Lower leg skin (tissue), 4 donors: ENCODE measurements at regions not wholly inside any gene's neighbourhood (a gene's known extent, or its start where the extent isn't known, plus 50 kb on each side); places are given as distances from the start of the nearest gene placed in this dataset.
"Not testable (repeated sequence)": the region's sequence is repeated elsewhere in the genome, so short reads cannot be mapped to it uniquely, and the experiment has no call there.

ENCODE experiments used
- DNase-seq, 2 donors: peaks; one replicate each; pipeline ENCODE4 v3.0.0-alpha.2; 2019; ENCODE audit warnings: low spot score in 2 of 2
- H3K4me3 ChIP-seq: fragments of 200-600 bp; sonication (generic); 2 replicates; pipeline ENCODE4 v1.5.1; 2017; ENCODE audit warnings: mild to moderate bottlenecking, low read depth; ENCODE audit not compliant: poor library complexity, severe bottlenecking
- CTCF ChIP-seq, 3 donors: fragments of 450-650 bp; IDR thresholded peaks; one replicate each; pipeline ENCODE4 v1.5.1; 2016; ENCODE audit warnings: antibody characterized with exemption in 3 of 3, mild to moderate bottlenecking in 3 of 3, moderate library complexity in 2 of 3
- POLR2A ChIP-seq, 2 donors: fragments of 450-650 bp; IDR thresholded peaks; one replicate each; pipeline ENCODE4 v1.6.1; 2016 to 2017; ENCODE audit warnings: antibody characterized with exemption in 2 of 2, mild to moderate bottlenecking in 1 of 2, moderate library complexity in 1 of 2
- WGBS, 2 donors: methylation state at CpG; one replicate each; pipeline ENCODE4 v1.1.5; 2018; 5-methylcytosine and 5-hydroxymethylcytosine counted together
- intact Hi-C: fragments of 100-400 bp; cut with DNase I; formaldehyde crosslinking; loops from one replicate; pipeline ENCODE4 v1.15.0; 2023; ENCODE audit warnings: low total_unique reads

GRCh38 chr20:53822534-53822933 lies 228.9 kb upstream of the ZNF217 start:
- TF ChIP-seq POLR2A (IDR thresholded peaks at IDR 0.05) (no peak), CTCF (IDR thresholded peaks at IDR 0.05) (no peak)
- intact Hi-C loops = no loop called here
- 95 to 96% methylated on average over 5 of the region's 5 CpGs for WGBS, 2 donors
- DNase-seq = no peak
- H3K4me3 ChIP-seq = no peak overlapping the region

GRCh38 chr20:53819973-53820451 lies 226.4 kb upstream of the ZNF217 start:
- DNase-seq = no peak
- no peak overlapping the region for H3K4me3 ChIP-seq
- 51 to 57% methylated on average over 7 of the region's 7 CpGs for WGBS, 2 donors
- no peak for TF ChIP-seq POLR2A (IDR thresholded peaks at IDR 0.05)
- TF ChIP-seq CTCF (IDR thresholded peaks at IDR 0.05) = no peak
- intact Hi-C loops = no loop called here

GRCh38 chr20:53818457-53819177 lies 225.0 kb upstream of the ZNF217 start:
- intact Hi-C loops = no loop called here
- TF ChIP-seq POLR2A (IDR thresholded peaks at IDR 0.05) (no peak), CTCF (IDR thresholded peaks at IDR 0.05) (no peak)
- DNase-seq = no peak
- H3K4me3 ChIP-seq = no peak overlapping the region

GRCh38 chr20:53817513-53817912 lies 223.9 kb upstream of the ZNF217 start:
- intact Hi-C loops, H3K4me3 ChIP-seq, DNase-seq: not testable (repeated sequence)
- 98 to 99% methylated on average over 7 of the region's 7 CpGs for WGBS, 2 donors

- no peak overlapping the region for H3K4me3 ChIP-seq
- intact Hi-C loops = no loop called here
- TF ChIP-seq CTCF (IDR thresholded peaks at IDR 0.05) (no peak), POLR2A (IDR thresholded peaks at IDR 0.05) (no peak)
- DNase-seq = no peak
- 99% methylated on average over 4 of the region's 4 CpGs for WGBS, 2 donors
Measured at GRCh38 chr20:53816872-53817398, 223.3 kb upstream of the ZNF217 start.

GRCh38 chr20:53815509-53815908 lies 221.9 kb upstream of the ZNF217 start:
- H3K4me3 ChIP-seq = no peak overlapping the region
- DNase-seq = no peak
- TF ChIP-seq POLR2A (IDR thresholded peaks at IDR 0.05) = no peak
- no peak for TF ChIP-seq CTCF (IDR thresholded peaks at IDR 0.05)
- intact Hi-C loops = no loop called here
